PC-9 (cell line): ENCODE measurements at regions not wholly inside any gene's neighbourhood (a gene's known extent, or its start where the extent isn't known, plus 50 kb on each side); places are given as distances from the start of the nearest gene placed in this dataset.

Experiments used
- BruUV-seq: library from RNA; stranded (reverse); fragments of 400-500 nt; replicated peaks from 2 replicates; lab custom pipeline; 2021; lab: Mats Ljungman, UMichigan
- CTCF ChIA-PET: fragments of 300-600 bp; sonication (Branson Sonifier 250); formaldehyde crosslinking; loops from one replicate; lab custom pipeline; 2022; ENCODE audit warnings: antibody characterized with exemption; lab: Charles Lee
- POLR2A ChIA-PET: fragments of 300-600 bp; sonication (Branson Sonifier 250); formaldehyde crosslinking; loops from one replicate; lab custom pipeline; 2022; ENCODE audit warnings: antibody characterized with exemption; ENCODE audit not compliant: unreplicated experiment; lab: Charles Lee
- DNase-seq, 2 experiments: peaks; one replicate each; pipeline versions ENCODE4 v3.0.0 to v3.0.0-alpha.2; 2015 to 2022; ENCODE audit warnings: mixed read lengths in 1 of 2
- H2AFZ ChIP-seq: fragments of 200-600 bp; sonication (generic); 2 replicates; pipeline ENCODE4 v1.8.1; 2017; ENCODE audit warnings: antibody characterized with exemption
- H3F3A ChIP-seq: fragments of 200-600 bp; sonication (generic); 2 replicates; pipeline ENCODE4 v1.8.1; 2017; ENCODE audit warnings: antibody characterized with exemption, mild to moderate bottlenecking, low read depth; ENCODE audit not compliant: insufficient read depth
- H3K27ac ChIP-seq: fragments of 200-600 bp; sonication (generic); 2 replicates; pipeline ENCODE4 v1.6.1; 2016; ENCODE audit warnings: mixed run types
- H3K27me3 ChIP-seq: fragments of 200-600 bp; sonication (generic); 2 replicates; pipeline ENCODE4 v1.6.1; 2016; ENCODE audit warnings: low read depth, mixed run types; ENCODE audit not compliant: insufficient read depth
- H3K36me3 ChIP-seq: fragments of 200-600 bp; sonication (generic); 2 replicates; pipeline ENCODE4 v1.6.1; 2016; ENCODE audit warnings: low read depth, mixed run types
- H3K4me1 ChIP-seq: fragments of 200-600 bp; sonication (generic); replicated peaks from 2 replicates; pipeline ENCODE4 v1.6.1; 2016; ENCODE audit warnings: mixed run types; ENCODE audit not compliant: insufficient read depth
- H3K4me2 ChIP-seq: fragments of 200-600 bp; sonication (generic); 2 replicates; pipeline ENCODE4 v1.6.1; 2017; ENCODE audit warnings: mixed run types
- H3K4me3 ChIP-seq: fragments of 200-600 bp; sonication (generic); 2 replicates; pipeline ENCODE4 v1.6.1; 2016; ENCODE audit warnings: mixed run types
- H3K79me2 ChIP-seq: fragments of 200-600 bp; sonication (generic); 2 replicates; pipeline ENCODE4 v1.6.1; 2017; ENCODE audit warnings: low read depth, mixed run types
- H3K9me2 ChIP-seq: fragments of 200-600 bp; sonication (generic); 2 replicates; pipeline ENCODE4 v1.8.1; 2017; ENCODE audit warnings: mild to moderate bottlenecking; ENCODE audit not compliant: insufficient read depth
- H3K9me3 ChIP-seq: fragments of 200-600 bp; sonication (generic); 2 replicates; pipeline ENCODE4 v1.8.1; 2016; ENCODE audit warnings: low read depth; ENCODE audit not compliant: insufficient read depth
- H4K20me1 ChIP-seq: fragments of 200-600 bp; sonication (generic); 2 replicates; pipeline ENCODE4 v1.8.1; 2017; ENCODE audit not compliant: insufficient read depth
- CTCF ChIP-seq: fragments of 200-600 bp; sonication (generic); conservative IDR thresholded peaks from 2 replicates; pipeline ENCODE4 v1.6.1; 2017; ENCODE audit warnings: mixed run types, antibody characterized with exemption, mild to moderate bottlenecking, moderate library complexity
- EZH2 ChIP-seq: fragments of 200-600 bp; sonication (generic); IDR thresholded peaks from 2 replicates; pipeline ENCODE4 v1.8.0; 2017; ENCODE audit warnings: antibody characterized with exemption, low read depth
- intact Hi-C: fragments of 100-400 bp; cut with micrococcal nuclease; formaldehyde crosslinking; loops from one replicate; pipeline ENCODE4 v1.10.0; 2022; ENCODE audit not compliant: unreplicated experiment

- H3K4me3 ChIP-seq = no peak overlapping the region
- no peak for TF ChIP-seq EZH2
- no peak for TF ChIP-seq CTCF
Observed at GRCh38 chr7:4439444-4439843, 242.7 kb upstream of the FOXK1 start.

GRCh38 chr7:4444106-4444505 is 238.0 kb upstream of the FOXK1 start:
- Histone ChIP-seq H3K4me2 (no peak overlapping the region), H3K4me3 (no peak overlapping the region), H3F3A (0 out of 2 replicates have a peak, but pooled peaks cover 5% of the 10 kb centered on the region), H2AFZ (no peak overlapping the region), H3K27ac (no peak overlapping the region), H3K4me1 (no peaks in the 10 kb centered on the region), H4K20me1 (no peaks in the 10 kb centered on the region), H3K9me2 (no peaks in the 10 kb centered on the region), H3K36me3 (no peaks in the 10 kb centered on the region), H3K27me3 (peaks cover 12% of the 10 kb centered on the region; the same call in 1 of the 2 replicates), H3K79me2 (no peaks in the 10 kb centered on the region), H3K9me3 (peaks cover 5% of the 10 kb centered on the region; the same call in 1 of the 2 replicates)
- no peak for DNase-seq
- TF ChIP-seq CTCF (no peak), EZH2 (no peak)
- POLR2A ChIA-PET = no interaction called here
- intact Hi-C loops = no loop called here
- CTCF ChIA-PET = no interaction called here
- no TSS peak for BruUV-seq

More at GRCh38 chr7:4439444-4439843, 242.7 kb upstream of the FOXK1 start:
- Histone ChIP-seq H3K9me3 (no peaks in the 10 kb centered on the region), H3K4me2 (no peak overlapping the region), H3K79me2 (no peaks in the 10 kb centered on the region), H3K27me3 (peaks cover 44% of the 10 kb centered on the region), H3K27ac (no peak overlapping the region), H3K36me3 (no peaks in the 10 kb centered on the region), H3K4me1 (no peaks in the 10 kb centered on the region), H2AFZ (no peak overlapping the region), H4K20me1 (no peaks in the 10 kb centered on the region; the same call in 1 of the 2 replicates), H3K9me2 (no peaks in the 10 kb centered on the region), H3F3A (no peaks in the 10 kb centered on the region)
- POLR2A ChIA-PET = no interaction called here
- CTCF ChIA-PET = no interaction called here
- BruUV-seq = no TSS peak
- intact Hi-C loops = no loop called here
- no peak for DNase-seq

DNA sequence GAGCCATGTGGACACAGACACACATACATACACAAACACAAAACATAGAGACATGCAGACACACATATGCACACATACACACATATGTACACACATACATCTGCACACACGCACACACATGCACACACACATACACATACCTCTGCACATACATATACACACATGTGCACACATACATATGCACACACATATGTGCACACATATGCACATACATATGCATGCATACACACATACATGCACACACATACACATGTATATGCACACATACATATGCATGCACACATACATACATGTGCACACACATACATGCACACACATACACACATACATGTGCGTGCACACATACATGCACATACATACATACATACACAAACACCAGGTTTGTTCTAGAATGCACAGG is 236.3 kb upstream of the FOXK1 start:
- Histone ChIP-seq H3K79me2 (no peaks in the 10 kb centered on the region), H3K4me2 (no peak overlapping the region), H3K4me3 (no peak overlapping the region), H3K9me2 (no peaks in the 10 kb centered on the region), H3K27me3 (peaks cover 16% of the 10 kb centered on the region; the same call in 1 of the 2 replicates), H3K27ac (no peak overlapping the region), H3K36me3 (no peaks in the 10 kb centered on the region), H3F3A (0 out of 2 replicates have a peak, but pooled peaks cover 5% of the 10 kb centered on the region), H4K20me1 (no peaks in the 10 kb centered on the region), H3K4me1 (no peaks in the 10 kb centered on the region), H3K9me3 (peaks cover 5% of the 10 kb centered on the region; the same call in 1 of the 2 replicates), H2AFZ (no peak overlapping the region)
- POLR2A ChIA-PET = no interaction called here
- BruUV-seq = no TSS peak
- intact Hi-C loops = no loop called here
- DNase-seq = no peak
- TF ChIP-seq EZH2 (no peak), CTCF (no peak)
- CTCF ChIA-PET = no interaction called here
